ENCODE measurements at regions not wholly inside any gene's neighbourhood (a gene's known extent, or its start where the extent isn't known, plus 50 kb on each side); places are given as distances from the start of the nearest gene placed in this dataset.
"Not testable (repeated sequence)": the region's sequence is repeated elsewhere in the genome, so short reads cannot be mapped to it uniquely, and the experiment has no call there.

GRCh38 chr5:117736698-117737097 lies 1162.1 kb upstream of the SEMA6A start:
- H3K9me3 ChIP-seq (ENCODE audit: control insufficient read depth, low read length): peaks cover 3% of the 10 kb centered on the region
- H3K4me3 ChIP-seq (ENCODE audit: insufficient read depth, low read depth, low read length, poor library complexity, severe bottlenecking): no peak overlapping the region
- H3K4me1 ChIP-seq (ENCODE audit: control insufficient read depth, insufficient read depth, low read length, poor library complexity, severe bottlenecking): no peaks in the 10 kb centered on the region
- H3K27ac ChIP-seq (ENCODE audit: insufficient read depth, low read length, poor library complexity, severe bottlenecking): no peak overlapping the region
- no peaks in the 10 kb centered on the region for H3K36me3 ChIP-seq (ENCODE audit: control insufficient read depth, insufficient read depth, low read length)
- DNase-seq: no peak
- no peaks in the 10 kb centered on the region for H3K27me3 ChIP-seq (replicated peaks; ENCODE audit: control insufficient read depth, insufficient read depth, low read length, poor library complexity, severe bottlenecking)

- H3K4me3 ChIP-seq (ENCODE audit: insufficient read depth, low read depth, low read length, poor library complexity, severe bottlenecking): no peak overlapping the region
- H3K36me3 ChIP-seq (ENCODE audit: control insufficient read depth, insufficient read depth, low read length): no peaks in the 10 kb centered on the region
- H3K27ac ChIP-seq (ENCODE audit: insufficient read depth, low read length, poor library complexity, severe bottlenecking): no peak overlapping the region
- no peaks in the 10 kb centered on the region for H3K4me1 ChIP-seq (ENCODE audit: control insufficient read depth, insufficient read depth, low read length, poor library complexity, severe bottlenecking)
- no peaks in the 10 kb centered on the region for H3K27me3 ChIP-seq (replicated peaks; ENCODE audit: control insufficient read depth, insufficient read depth, low read length, poor library complexity, severe bottlenecking)
- H3K9me3 ChIP-seq (ENCODE audit: control insufficient read depth, low read length): peaks cover 6% of the 10 kb centered on the region
- no peak for DNase-seq
These were observed 1159.4 kb upstream of the SEMA6A start for GRCh38 chr5:117734056-117734455.

GRCh38 chr5:117733051-117733450 lies 1158.4 kb upstream of the SEMA6A start:
- H3K27ac ChIP-seq (ENCODE audit: insufficient read depth, low read length, poor library complexity, severe bottlenecking): no peak overlapping the region
- peaks cover 6% of the 10 kb centered on the region for H3K9me3 ChIP-seq (ENCODE audit: control insufficient read depth, low read length)
- H3K4me1 ChIP-seq (ENCODE audit: control insufficient read depth, insufficient read depth, low read length, poor library complexity, severe bottlenecking): no peaks in the 10 kb centered on the region
- no peak overlapping the region for H3K4me3 ChIP-seq (ENCODE audit: insufficient read depth, low read depth, low read length, poor library complexity, severe bottlenecking)
- H3K27me3 ChIP-seq (replicated peaks; ENCODE audit: control insufficient read depth, insufficient read depth, low read length, poor library complexity, severe bottlenecking): no peaks in the 10 kb centered on the region
- DNase-seq: no peak
- H3K36me3 ChIP-seq (ENCODE audit: control insufficient read depth, insufficient read depth, low read length): no peaks in the 10 kb centered on the region

GRCh38 chr5:117732264-117732663 lies 1157.6 kb upstream of the SEMA6A start:
- H3K36me3 ChIP-seq (ENCODE audit: control insufficient read depth, insufficient read depth, low read length): no peaks in the 10 kb centered on the region
- DNase-seq: no peak
- no peak overlapping the region for H3K4me3 ChIP-seq (ENCODE audit: insufficient read depth, low read depth, low read length, poor library complexity, severe bottlenecking)
- no peak overlapping the region for H3K27ac ChIP-seq (ENCODE audit: insufficient read depth, low read length, poor library complexity, severe bottlenecking)
- H3K4me1 ChIP-seq (ENCODE audit: control insufficient read depth, insufficient read depth, low read length, poor library complexity, severe bottlenecking): no peaks in the 10 kb centered on the region
- H3K27me3 ChIP-seq (replicated peaks; ENCODE audit: control insufficient read depth, insufficient read depth, low read length, poor library complexity, severe bottlenecking): no peaks in the 10 kb centered on the region
- H3K9me3 ChIP-seq (ENCODE audit: control insufficient read depth, low read length): peaks cover 6% of the 10 kb centered on the region

- H3K4me3 ChIP-seq (ENCODE audit: insufficient read depth, low read depth, low read length, poor library complexity, severe bottlenecking): no peak overlapping the region
- no peak overlapping the region for H3K27ac ChIP-seq (ENCODE audit: insufficient read depth, low read length, poor library complexity, severe bottlenecking)
- H3K36me3 ChIP-seq (ENCODE audit: control insufficient read depth, insufficient read depth, low read length): no peaks in the 10 kb centered on the region
- no peaks in the 10 kb centered on the region for H3K4me1 ChIP-seq (ENCODE audit: control insufficient read depth, insufficient read depth, low read length, poor library complexity, severe bottlenecking)
- no peaks in the 10 kb centered on the region for H3K27me3 ChIP-seq (replicated peaks; ENCODE audit: control insufficient read depth, insufficient read depth, low read length, poor library complexity, severe bottlenecking)
- DNase-seq: no peak
- peaks cover 6% of the 10 kb centered on the region for H3K9me3 ChIP-seq (ENCODE audit: control insufficient read depth, low read length)
These were observed 1156.8 kb upstream of the SEMA6A start for GRCh38 chr5:117731446-117731845.

GRCh38 chr5:117720784-117721183 lies 1146.2 kb upstream of the SEMA6A start:
- H3K27ac ChIP-seq (ENCODE audit: insufficient read depth, low read length, poor library complexity, severe bottlenecking); H3K9me3 ChIP-seq (ENCODE audit: control insufficient read depth, low read length); H3K27me3 ChIP-seq (replicated peaks; ENCODE audit: control insufficient read depth, insufficient read depth, low read length, poor library complexity, severe bottlenecking); H3K36me3 ChIP-seq (ENCODE audit: control insufficient read depth, insufficient read depth, low read length); H3K4me3 ChIP-seq (ENCODE audit: insufficient read depth, low read depth, low read length, poor library complexity, severe bottlenecking); H3K4me1 ChIP-seq (ENCODE audit: control insufficient read depth, insufficient read depth, low read length, poor library complexity, severe bottlenecking); DNase-seq: not testable (repeated sequence)

GRCh38 chr5:117719413-117719812 lies 1144.8 kb upstream of the SEMA6A start:
- no peaks in the 10 kb centered on the region for H3K27me3 ChIP-seq (replicated peaks; ENCODE audit: control insufficient read depth, insufficient read depth, low read length, poor library complexity, severe bottlenecking)
- no peak overlapping the region for H3K27ac ChIP-seq (ENCODE audit: insufficient read depth, low read length, poor library complexity, severe bottlenecking)
- DNase-seq: no peak
- H3K4me1 ChIP-seq (ENCODE audit: control insufficient read depth, insufficient read depth, low read length, poor library complexity, severe bottlenecking): no peaks in the 10 kb centered on the region
- no peak overlapping the region for H3K4me3 ChIP-seq (ENCODE audit: insufficient read depth, low read depth, low read length, poor library complexity, severe bottlenecking)
- no peaks in the 10 kb centered on the region for H3K36me3 ChIP-seq (ENCODE audit: control insufficient read depth, insufficient read depth, low read length)
- H3K9me3 ChIP-seq (ENCODE audit: control insufficient read depth, low read length): no peaks in the 10 kb centered on the region

- no peak for DNase-seq
These were observed 1139.1 kb upstream of the SEMA6A start for GRCh38 chr5:117713585-117714198.

GRCh38 chr5:117701062-117701461 lies 1126.4 kb upstream of the SEMA6A start:
- Histone ChIP-seq H3K27ac (ENCODE audit: insufficient read depth, low read length, poor library complexity, severe bottlenecking) (no peak overlapping the region), H3K4me1 (ENCODE audit: control insufficient read depth, insufficient read depth, low read length, poor library complexity, severe bottlenecking) (no peaks in the 10 kb centered on the region), H3K9me3 (ENCODE audit: control insufficient read depth, low read length) (no peaks in the 10 kb centered on the region), H3K36me3 (ENCODE audit: control insufficient read depth, insufficient read depth, low read length) (no peaks in the 10 kb centered on the region), H3K4me3 (ENCODE audit: insufficient read depth, low read depth, low read length, poor library complexity, severe bottlenecking) (no peak overlapping the region), H3K27me3 (replicated peaks; ENCODE audit: control insufficient read depth, insufficient read depth, low read length, poor library complexity, severe bottlenecking) (no peaks in the 10 kb centered on the region)
- DNase-seq: no peak

More at GRCh38 chr5:117713585-117714198, 1139.1 kb upstream of the SEMA6A start:
- no peaks in the 10 kb centered on the region for H3K27me3 ChIP-seq (replicated peaks; ENCODE audit: control insufficient read depth, insufficient read depth, low read length, poor library complexity, severe bottlenecking)
- H3K9me3 ChIP-seq (ENCODE audit: control insufficient read depth, low read length): no peaks in the 10 kb centered on the region
- H3K4me1 ChIP-seq (ENCODE audit: control insufficient read depth, insufficient read depth, low read length, poor library complexity, severe bottlenecking): no peaks in the 10 kb centered on the region
- no peaks in the 10 kb centered on the region for H3K36me3 ChIP-seq (ENCODE audit: control insufficient read depth, insufficient read depth, low read length)
- no peak overlapping the region for H3K27ac ChIP-seq (ENCODE audit: insufficient read depth, low read length, poor library complexity, severe bottlenecking)
- H3K4me3 ChIP-seq (ENCODE audit: insufficient read depth, low read depth, low read length, poor library complexity, severe bottlenecking): no peak overlapping the region

- Histone ChIP-seq H3K27ac (ENCODE audit: insufficient read depth, low read length, poor library complexity, severe bottlenecking) (no peak overlapping the region), H3K27me3 (replicated peaks; ENCODE audit: control insufficient read depth, insufficient read depth, low read length, poor library complexity, severe bottlenecking) (no peaks in the 10 kb centered on the region), H3K4me3 (ENCODE audit: insufficient read depth, low read depth, low read length, poor library complexity, severe bottlenecking) (no peak overlapping the region), H3K36me3 (ENCODE audit: control insufficient read depth, insufficient read depth, low read length) (no peaks in the 10 kb centered on the region), H3K9me3 (ENCODE audit: control insufficient read depth, low read length) (no peaks in the 10 kb centered on the region), H3K4me1 (ENCODE audit: control insufficient read depth, insufficient read depth, low read length, poor library complexity, severe bottlenecking) (no peaks in the 10 kb centered on the region)
- DNase-seq: no peak
These were observed 1118.0 kb upstream of the SEMA6A start for GRCh38 chr5:117692606-117693005.

Measured in effector memory CD4-positive, alpha-beta T cell (primary cell).